ENCODE measurements at regions not wholly inside any gene's neighbourhood (a gene's known extent, or its start where the extent isn't known, plus 50 kb on each side); places are given as distances from the start of the nearest gene placed in this dataset.

DNA sequence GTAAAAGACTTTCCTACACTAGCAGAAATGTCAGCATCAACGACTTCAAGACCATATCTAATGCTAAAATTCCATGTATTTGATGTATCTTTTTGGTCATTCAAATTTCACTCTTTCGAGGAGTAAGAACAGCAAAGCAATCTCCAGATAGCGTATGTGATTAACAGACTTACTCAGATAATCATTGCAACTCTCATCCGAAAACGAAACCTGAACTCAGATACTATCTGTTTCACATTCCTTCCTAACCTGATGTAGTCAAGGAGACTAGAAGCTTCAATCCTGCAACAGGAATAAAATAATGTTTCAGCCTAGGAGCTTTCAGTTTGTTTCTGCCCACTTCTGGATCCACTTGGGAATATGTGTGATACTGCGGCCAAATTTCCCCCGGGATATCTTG, 286.3 kb downstream of the NUAK1 start:
- Mint-ChIP-seq H3K36me3 (no peaks in the 10 kb centered on the region), H3K4me1 (no peaks in the 10 kb centered on the region), H3K27me3 (peaks cover 0 to 13% (median 11%) of the 10 kb centered on the region in 5 donors), H3K27ac (no peak overlapping the region), H3K9me3 (peaks cover 0 to 6% (median 3%) of the 10 kb centered on the region in 11 donors), H3K4me3 (no peak overlapping the region)
- CTCF ChIA-PET: no interaction called here
- ATAC-seq: no peak
- H3K27me3 ChIP-seq (ENCODE audit: control insufficient read depth in 2 of 2, insufficient read depth in 2 of 2, low read length in 2 of 2): no peaks in the 10 kb centered on the region
- intact Hi-C loops (cut with micrococcal nuclease): no loop called here
- no peaks in the 10 kb centered on the region for H3K9me3 ChIP-seq (ENCODE audit: control insufficient read depth in 2 of 3, low read length in 3 of 3)
- H3K4me1 ChIP-seq (ENCODE audit: control insufficient read depth in 2 of 2, insufficient read depth in 2 of 2, low read length in 2 of 2): no peaks in the 10 kb centered on the region
- no peaks in the 10 kb centered on the region for H3K36me3 ChIP-seq (ENCODE audit: control insufficient read depth in 2 of 3, insufficient read depth in 3 of 3, low read length in 3 of 3)
- no peak overlapping the region for H3K4me3 ChIP-seq (ENCODE audit: low read length)
- H3K27ac ChIP-seq (ENCODE audit: low read depth, low read length): no peak overlapping the region
- DNase-seq: no peak
- POLR2A ChIA-PET: no interaction called here

DNA sequence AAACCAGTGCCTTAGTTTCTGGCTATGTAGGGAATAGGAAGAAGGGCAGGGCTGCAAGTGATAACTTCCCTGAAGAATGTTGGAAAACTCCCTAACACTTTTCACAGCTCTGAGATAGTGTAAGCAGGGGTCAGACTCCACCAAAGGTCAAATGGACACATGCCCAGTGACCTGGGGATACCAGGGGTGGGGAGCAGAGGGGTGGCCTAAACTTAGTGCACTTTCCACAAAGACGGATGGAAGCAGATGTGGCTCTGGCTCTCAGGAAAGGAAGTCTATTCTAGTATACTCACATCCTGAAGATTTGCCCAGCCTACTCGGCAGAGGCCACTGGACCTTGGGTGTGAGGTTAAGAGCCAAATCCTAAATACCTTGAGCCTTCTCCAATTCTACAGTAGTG, 285.8 kb downstream of the NUAK1 start:
- Mint-ChIP-seq H3K27ac (no peak overlapping the region), H3K4me1 (no peaks in the 10 kb centered on the region), H3K4me3 (no peak overlapping the region), H3K27me3 (peaks cover 0 to 15% (median 13%) of the 10 kb centered on the region in 5 donors), H3K9me3 (peaks cover 0 to 6% (median 3%) of the 10 kb centered on the region in 11 donors), H3K36me3 (no peaks in the 10 kb centered on the region)
- H3K4me1 ChIP-seq (ENCODE audit: control insufficient read depth in 2 of 2, insufficient read depth in 2 of 2, low read length in 2 of 2): no peaks in the 10 kb centered on the region
- H3K27ac ChIP-seq (ENCODE audit: low read depth, low read length): no peak overlapping the region
- ChIA-PET CTCF (no interaction called here), POLR2A (no interaction called here)
- no peak for DNase-seq
- H3K27me3 ChIP-seq (ENCODE audit: control insufficient read depth in 2 of 2, insufficient read depth in 2 of 2, low read length in 2 of 2): no peaks in the 10 kb centered on the region
- H3K4me3 ChIP-seq (ENCODE audit: low read length): no peak overlapping the region
- intact Hi-C loops (cut with micrococcal nuclease): no loop called here
- no peak for ATAC-seq
- H3K36me3 ChIP-seq (ENCODE audit: control insufficient read depth in 2 of 3, insufficient read depth in 3 of 3, low read length in 3 of 3): no peaks in the 10 kb centered on the region
- no peaks in the 10 kb centered on the region for H3K9me3 ChIP-seq (ENCODE audit: control insufficient read depth in 2 of 3, low read length in 3 of 3)

DNA sequence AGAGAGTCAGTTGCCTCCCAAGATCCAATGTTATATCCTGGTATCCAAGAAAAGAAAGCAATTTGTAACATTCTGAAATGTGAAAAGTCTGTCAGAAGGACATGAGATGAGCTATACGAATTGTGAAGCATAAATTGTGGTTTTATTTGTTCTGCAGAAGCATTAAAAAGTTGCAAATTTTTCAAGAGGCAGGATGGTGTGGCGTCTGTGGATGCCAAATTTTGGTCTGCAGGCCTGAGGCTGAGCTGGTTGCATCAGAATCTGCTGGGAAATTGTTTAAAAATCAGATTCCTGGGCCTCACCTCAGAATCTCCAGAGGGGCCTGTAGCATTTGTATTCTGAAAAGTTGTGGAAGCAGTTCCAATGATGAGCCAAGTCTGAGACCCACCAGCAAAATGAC, 284.7 kb downstream of the NUAK1 start:
- Histone ChIP-seq H3K27ac (ENCODE audit: low read depth, low read length) (no peak overlapping the region), H3K4me1 (ENCODE audit: control insufficient read depth in 2 of 2, insufficient read depth in 2 of 2, low read length in 2 of 2) (no peaks in the 10 kb centered on the region), H3K4me3 (ENCODE audit: low read length) (no peak overlapping the region), H3K27me3 (ENCODE audit: control insufficient read depth in 2 of 2, insufficient read depth in 2 of 2, low read length in 2 of 2) (no peaks in the 10 kb centered on the region), H3K36me3 (ENCODE audit: control insufficient read depth in 2 of 3, insufficient read depth in 3 of 3, low read length in 3 of 3) (no peaks in the 10 kb centered on the region), H3K9me3 (ENCODE audit: control insufficient read depth in 2 of 3, low read length in 3 of 3) (no peaks in the 10 kb centered on the region)
- no peak for ATAC-seq
- no peak overlapping the region for H3K27ac Mint-ChIP-seq
- ChIA-PET POLR2A (no interaction called here), CTCF (no interaction called here)
- H3K9me3 Mint-ChIP-seq: peaks cover 0 to 6% (median 3%) of the 10 kb centered on the region in 11 donors
- H3K27me3 Mint-ChIP-seq: peaks cover 0 to 16% (median 13%) of the 10 kb centered on the region in 5 donors
- no peak for DNase-seq
- H3K36me3 Mint-ChIP-seq: no peaks in the 10 kb centered on the region
- no peak overlapping the region for H3K4me3 Mint-ChIP-seq
- intact Hi-C loops (cut with micrococcal nuclease): no loop called here
- no peaks in the 10 kb centered on the region for H3K4me1 Mint-ChIP-seq

DNA sequence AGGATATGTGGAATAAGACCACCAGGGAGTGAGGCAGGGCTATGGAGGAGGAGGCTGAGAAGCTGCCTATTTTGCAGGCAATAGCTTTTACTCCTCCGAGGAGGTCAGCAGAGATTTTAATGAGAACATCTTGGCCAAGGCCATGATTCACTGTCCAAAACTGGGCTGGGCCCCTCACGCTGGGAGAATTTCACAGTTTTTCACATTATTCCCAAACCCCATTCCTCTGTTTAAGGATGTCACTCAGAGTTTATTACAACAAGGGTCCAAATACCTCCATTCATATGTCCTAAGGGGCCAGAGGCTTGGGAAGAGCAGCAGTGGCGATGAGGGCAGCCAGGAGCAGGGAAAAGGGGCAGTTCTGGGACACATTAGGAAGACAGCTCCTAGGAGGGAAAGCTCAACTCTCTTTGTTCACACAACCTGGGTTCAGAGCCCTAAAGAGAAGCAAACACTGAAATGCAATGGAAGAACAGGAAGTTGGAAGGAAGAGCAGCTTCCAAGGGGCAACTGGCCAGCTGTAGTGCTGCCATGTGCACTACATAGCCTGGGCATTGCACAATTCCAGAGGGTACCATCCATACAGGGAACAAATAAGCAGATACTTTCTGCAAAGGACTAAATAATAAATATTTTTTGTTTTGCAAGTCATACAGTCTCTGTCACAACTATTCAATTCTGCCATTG, 283.2 kb downstream of the NUAK1 start:
- Mint-ChIP-seq H3K4me3 (no peak overlapping the region), H3K9me3 (peaks cover 0 to 9% (median 3%) of the 10 kb centered on the region in 11 donors), H3K4me1 (no peaks in the 10 kb centered on the region), H3K27ac (peak overlapping the region in 1 of 9 donors; percentile 4), H3K27me3 (peaks cover 0 to 14% (median 12%) of the 10 kb centered on the region in 5 donors), H3K36me3 (no peaks in the 10 kb centered on the region)
- POLR2A ChIA-PET: no interaction called here
- ATAC-seq (no peak), DNase-seq (no peak)
- Histone ChIP-seq H3K9me3 (ENCODE audit: control insufficient read depth in 2 of 3, low read length in 3 of 3) (no peaks in the 10 kb centered on the region), H3K27ac (ENCODE audit: low read depth, low read length) (no peak overlapping the region), H3K4me1 (ENCODE audit: control insufficient read depth in 2 of 2, insufficient read depth in 2 of 2, low read length in 2 of 2) (no peaks in the 10 kb centered on the region), H3K27me3 (ENCODE audit: control insufficient read depth in 2 of 2, insufficient read depth in 2 of 2, low read length in 2 of 2) (no peaks in the 10 kb centered on the region), H3K36me3 (ENCODE audit: control insufficient read depth in 2 of 3, insufficient read depth in 3 of 3, low read length in 3 of 3) (no peaks in the 10 kb centered on the region), H3K4me3 (ENCODE audit: low read length) (no peak overlapping the region)
- CTCF ChIA-PET: no interaction called here
- intact Hi-C loops (cut with micrococcal nuclease): no loop called here

DNA sequence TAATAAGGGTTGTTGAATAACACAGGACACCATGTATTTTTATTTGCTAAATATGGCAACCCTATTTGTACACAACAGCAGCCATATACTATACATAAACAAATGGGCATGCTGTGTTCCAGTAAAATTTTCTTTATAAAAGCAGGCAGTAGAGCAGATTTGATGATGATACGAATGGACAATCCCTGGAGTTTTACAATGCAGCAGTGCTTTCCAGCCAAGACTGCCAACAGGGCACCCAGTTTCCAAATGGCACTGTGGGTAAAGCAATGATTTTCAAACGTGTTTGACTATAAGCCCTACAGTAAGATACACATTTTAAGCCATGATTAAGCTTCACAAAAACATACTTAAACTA, 282.7 kb downstream of the NUAK1 start:
- H3K27me3 ChIP-seq (ENCODE audit: control insufficient read depth in 2 of 2, insufficient read depth in 2 of 2, low read length in 2 of 2): no peaks in the 10 kb centered on the region
- ChIA-PET POLR2A (no interaction called here), CTCF (no interaction called here)
- no peaks in the 10 kb centered on the region for H3K4me1 ChIP-seq (ENCODE audit: control insufficient read depth in 2 of 2, insufficient read depth in 2 of 2, low read length in 2 of 2)
- Mint-ChIP-seq H3K27me3 (peaks cover 0 to 10% (median 8%) of the 10 kb centered on the region in 5 donors), H3K27ac (no peak overlapping the region), H3K36me3 (no peaks in the 10 kb centered on the region), H3K4me3 (no peak overlapping the region), H3K9me3 (peaks cover 0 to 9% (median 3%) of the 10 kb centered on the region in 11 donors), H3K4me1 (no peaks in the 10 kb centered on the region)
- H3K27ac ChIP-seq (ENCODE audit: low read depth, low read length): no peak overlapping the region
- DNase-seq (no peak), ATAC-seq (no peak)
- H3K9me3 ChIP-seq (ENCODE audit: control insufficient read depth in 2 of 3, low read length in 3 of 3): no peaks in the 10 kb centered on the region
- intact Hi-C loops (cut with micrococcal nuclease): no loop called here
- no peak overlapping the region for H3K4me3 ChIP-seq (ENCODE audit: low read length)
- H3K36me3 ChIP-seq (ENCODE audit: control insufficient read depth in 2 of 3, insufficient read depth in 3 of 3, low read length in 3 of 3): no peaks in the 10 kb centered on the region

DNA sequence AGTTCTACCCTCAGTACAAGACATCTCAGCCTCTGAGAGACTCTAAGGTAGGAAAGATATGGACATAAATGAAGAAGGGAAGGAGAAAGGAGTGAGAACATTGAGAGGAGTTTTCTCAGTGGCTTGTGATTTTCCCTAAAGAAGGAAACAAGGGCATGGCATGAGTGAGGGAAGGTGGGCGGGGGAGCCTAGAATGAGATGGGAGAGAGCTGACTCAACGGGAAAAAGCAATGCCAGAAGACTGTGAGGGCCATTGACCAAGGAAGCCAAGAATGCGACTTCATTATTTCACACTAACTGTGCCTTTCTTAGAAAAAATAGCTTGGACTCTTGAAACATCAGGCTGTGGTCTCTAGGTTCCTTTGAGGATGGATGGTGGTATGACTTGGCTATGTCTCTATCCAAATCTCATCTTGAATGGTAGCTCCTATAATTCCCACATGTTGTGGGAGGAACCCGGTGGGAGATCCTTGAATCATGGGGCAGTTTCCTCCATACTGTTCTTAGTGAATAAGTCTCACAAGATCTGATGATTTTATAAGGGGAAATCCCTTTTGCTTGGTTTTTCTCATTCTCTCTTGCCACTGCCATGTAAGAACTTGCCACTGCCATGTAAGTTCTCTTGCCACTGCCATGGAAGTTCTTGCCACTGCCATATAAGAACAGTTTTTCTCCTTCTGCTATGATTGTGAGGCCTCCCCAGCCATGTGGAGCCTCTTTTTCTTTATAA, 279.6 kb downstream of the NUAK1 start:
- POLR2A ChIA-PET: no interaction called here
- Mint-ChIP-seq H3K36me3 (no peaks in the 10 kb centered on the region), H3K27me3 (peaks cover 0 to 21% (median 10%) of the 10 kb centered on the region in 5 donors), H3K4me3 (no peak overlapping the region), H3K27ac (no peak overlapping the region), H3K9me3 (peaks cover 0 to 14% (median 4%) of the 10 kb centered on the region in 11 donors), H3K4me1 (no peaks in the 10 kb centered on the region)
- no peaks in the 10 kb centered on the region for H3K36me3 ChIP-seq (ENCODE audit: control insufficient read depth in 2 of 3, insufficient read depth in 3 of 3, low read length in 3 of 3)
- intact Hi-C loops (cut with micrococcal nuclease): no loop called here
- no peak for ATAC-seq
- no peak overlapping the region for H3K4me3 ChIP-seq (ENCODE audit: low read length)
- no peak overlapping the region for H3K27ac ChIP-seq (ENCODE audit: low read depth, low read length)
- H3K4me1 ChIP-seq (ENCODE audit: control insufficient read depth in 2 of 2, insufficient read depth in 2 of 2, low read length in 2 of 2): no peaks in the 10 kb centered on the region
- DNase-seq: no peak
- CTCF ChIA-PET: no interaction called here
- no peaks in the 10 kb centered on the region for H3K27me3 ChIP-seq (ENCODE audit: control insufficient read depth in 2 of 2, insufficient read depth in 2 of 2, low read length in 2 of 2)
- no peaks in the 10 kb centered on the region for H3K9me3 ChIP-seq (ENCODE audit: control insufficient read depth in 2 of 3, low read length in 3 of 3)

All from naive thymus-derived CD4-positive, alpha-beta T cell (primary cell).